Activated CD4-positive, CD25-positive, alpha-beta regulatory T cell treated with anti-CD3 and anti-CD28 coated beads, Interleukin-2, amount 50 U/mL, for 72 hours (primary cell): ENCODE measurements at regions not wholly inside any gene's neighbourhood (a gene's known extent, or its start where the extent isn't known, plus 50 kb on each side); places are given as distances from the start of the nearest gene placed in this dataset.

ENCODE experiments used
- DNase-seq: peaks from one replicate; pipeline ENCODE4 v3.0.0; 2021

- no peak for DNase-seq
Measured at GRCh38 chr14:76307786-76308780, 67.9 kb upstream of the ESRRB start.

- no peak for DNase-seq
Measured at GRCh38 chr14:76309572-76310162, 66.3 kb upstream of the ESRRB start.

GRCh38 chr14:76311079-76311758 is 64.7 kb upstream of the ESRRB start:
- no peak for DNase-seq

- no peak for DNase-seq
Measured at GRCh38 chr14:76312821-76313220, 63.1 kb upstream of the ESRRB start.

- no peak for DNase-seq
Measured at GRCh38 chr14:76313303-76313702, 62.6 kb upstream of the ESRRB start.

- DNase-seq, result no peak
Measured at GRCh38 chr14:76313852-76314251, 62.1 kb upstream of the ESRRB start.

- no peak for DNase-seq
Measured at GRCh38 chr14:76314521-76315034, 61.4 kb upstream of the ESRRB start.

GRCh38 chr14:76320486-76320885 is 55.5 kb upstream of the ESRRB start:
- no peak for DNase-seq

- no peak for DNase-seq
Measured at GRCh38 chr14:76320975-76321374, 55.0 kb upstream of the ESRRB start.

GRCh38 chr14:76322594-76323220 is 53.2 kb upstream of the ESRRB start:
- DNase-seq, result no peak

- no peak for DNase-seq
Measured at GRCh38 chr14:76323331-76324050, 52.4 kb upstream of the ESRRB start.

- DNase-seq, result no peak
Measured at GRCh38 chr14:76324133-76324532, 51.8 kb upstream of the ESRRB start.
